IMR-90 (cell line): ENCODE measurements at regions not wholly inside any gene's neighbourhood (a gene's known extent, or its start where the extent isn't known, plus 50 kb on each side); places are given as distances from the start of the nearest gene placed in this dataset.

Source experiments
- CTCF ChIP-seq: conservative IDR thresholded peaks from 2 replicates; pipeline ENCODE4 v1.5.1; 2012; ENCODE audit warnings: mild to moderate bottlenecking, low read depth, low read length, improper control_type of control experiment
- POLR2A ChIP-seq: IDR thresholded peaks from 2 replicates; pipeline ENCODE4 v1.6.1; 2012; ENCODE audit warnings: mild to moderate bottlenecking, low read depth, low read length
- RFX5 ChIP-seq: IDR thresholded peaks from 2 replicates; pipeline ENCODE4 v1.8.0; 2012; ENCODE audit warnings: low read depth, mild to moderate bottlenecking, low read length, moderate library complexity

GRCh38 chr14:94685681-94686485, 73.7 kb downstream of the SERPINA3 start:
- TF ChIP-seq CTCF (no peak), RFX5 (no peak), POLR2A (no peak)
